ENCODE measurements at regions not wholly inside any gene's neighbourhood (a gene's known extent, or its start where the extent isn't known, plus 50 kb on each side); places are given as distances from the start of the nearest gene placed in this dataset.
A peak's percentile ranks its signal among the peaks of the same experiment; 100 is the strongest.
"Not testable (repeated sequence)": the region's sequence is repeated elsewhere in the genome, so short reads cannot be mapped to it uniquely, and the experiment has no call there.

DNA sequence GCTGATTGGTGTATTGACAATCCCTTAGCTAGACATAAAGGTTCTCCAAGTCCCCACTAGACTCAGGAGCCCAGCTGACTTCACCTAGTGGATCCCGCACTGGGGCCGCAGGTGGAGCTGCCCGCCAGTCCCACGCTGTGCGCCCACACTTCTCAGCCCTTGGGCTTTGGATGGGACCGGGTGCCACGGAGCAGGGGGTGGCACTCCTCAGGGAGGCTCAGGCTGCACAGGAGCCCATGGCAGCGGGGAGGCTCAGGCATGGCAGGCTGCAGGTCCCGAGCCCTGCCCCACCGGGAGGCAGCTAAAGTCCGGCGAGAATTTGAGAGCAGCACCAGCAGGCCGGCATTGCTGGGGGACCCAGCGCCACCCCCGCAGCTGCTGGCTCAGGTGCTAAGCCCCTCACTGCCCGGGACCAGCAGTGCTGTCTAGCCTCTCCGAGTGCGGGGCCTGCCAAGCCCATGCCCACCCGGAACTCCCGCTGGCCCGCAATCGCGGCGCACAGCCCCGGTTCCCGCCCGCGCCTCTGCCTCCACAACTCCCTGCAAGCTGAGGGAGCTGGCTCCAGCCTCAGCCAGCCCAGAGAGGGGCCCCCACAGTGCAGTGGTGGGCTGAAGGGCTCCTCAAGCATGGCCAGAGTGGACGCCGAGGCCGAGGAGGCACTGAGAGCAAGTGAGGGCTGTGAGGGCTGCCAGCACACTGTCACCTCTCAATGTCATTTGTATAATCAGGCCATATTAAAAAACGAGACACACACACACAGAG, 437.2 kb downstream of the CSNK1G3 start:
- no peak for DNase-seq (ENCODE audit: low read depth)

DNA sequence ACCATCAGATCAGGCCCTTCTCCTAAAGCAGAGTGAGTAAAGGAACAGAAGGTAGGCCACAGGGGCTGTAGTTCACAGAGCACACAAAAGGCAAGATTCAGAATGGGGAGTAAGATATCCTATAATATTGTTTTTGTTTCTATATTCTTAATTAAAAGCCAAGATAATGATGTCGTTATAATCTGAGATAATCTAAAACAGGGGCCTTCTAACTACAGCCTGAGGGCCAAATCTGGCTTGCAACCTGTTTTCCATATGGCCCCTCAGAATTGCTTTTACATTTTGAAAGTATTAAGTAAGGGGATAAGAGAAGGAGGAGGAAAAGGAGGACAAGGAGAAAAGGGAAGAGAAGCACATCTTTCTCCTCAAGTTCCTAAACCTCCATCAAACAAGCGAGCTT, 435.8 kb downstream of the CSNK1G3 start:
- no peak for DNase-seq (ENCODE audit: low read depth)

DNA sequence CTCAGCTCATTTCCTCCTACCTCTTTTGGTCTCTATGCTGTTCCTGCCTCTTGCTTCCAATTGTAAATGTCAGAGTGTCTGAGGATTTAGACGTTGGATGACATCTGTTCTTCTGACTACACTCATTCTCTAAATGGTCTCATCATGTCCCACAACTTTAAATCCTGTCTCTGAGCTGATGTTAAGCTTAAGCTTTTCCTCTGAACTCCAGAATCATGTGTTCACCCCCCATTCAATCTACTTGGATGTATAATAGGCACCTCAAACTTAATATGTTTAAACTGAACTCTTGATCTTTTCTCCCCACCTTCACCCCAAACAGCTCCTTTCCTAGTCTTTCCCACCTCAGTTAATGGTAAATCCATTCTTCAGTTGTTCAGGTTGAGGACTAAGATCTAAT, 433.6 kb downstream of the CSNK1G3 start:
- DNase-seq (ENCODE audit: low read depth) = no peak

GRCh38 chr5:123943151-123943550, 431.2 kb downstream of the CSNK1G3 start:
- DNase-seq (ENCODE audit: low read depth) = peak; percentile 75

DNA sequence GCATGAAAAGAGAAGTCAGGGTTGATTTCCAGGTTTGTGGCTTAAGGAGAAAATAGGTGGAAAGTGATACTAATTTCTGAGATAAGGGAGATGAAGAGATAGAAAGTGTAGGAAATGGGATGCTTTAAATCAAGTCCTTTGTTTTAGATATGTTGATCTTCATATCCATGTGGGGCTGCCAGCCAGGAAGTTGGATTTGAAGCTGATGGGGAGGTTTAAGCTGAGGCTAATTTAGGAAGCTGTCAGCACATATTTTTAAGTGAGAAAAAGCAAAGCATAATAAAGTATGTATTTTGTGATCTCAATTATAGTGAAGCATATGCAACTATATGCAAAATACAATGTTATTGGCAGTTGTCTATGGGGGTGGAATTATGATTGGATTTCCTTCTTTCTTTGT, 428.4 kb downstream of the CSNK1G3 start:
- DNase-seq (ENCODE audit: low read depth) = no peak

GRCh38 chr5:123937230-123937629, 425.3 kb downstream of the CSNK1G3 start:
- DNase-seq (ENCODE audit: low read depth) = peak; percentile 65

GRCh38 chr5:123936548-123936947, 424.6 kb downstream of the CSNK1G3 start:
- peak; percentile 14 for DNase-seq (ENCODE audit: low read depth)

DNA sequence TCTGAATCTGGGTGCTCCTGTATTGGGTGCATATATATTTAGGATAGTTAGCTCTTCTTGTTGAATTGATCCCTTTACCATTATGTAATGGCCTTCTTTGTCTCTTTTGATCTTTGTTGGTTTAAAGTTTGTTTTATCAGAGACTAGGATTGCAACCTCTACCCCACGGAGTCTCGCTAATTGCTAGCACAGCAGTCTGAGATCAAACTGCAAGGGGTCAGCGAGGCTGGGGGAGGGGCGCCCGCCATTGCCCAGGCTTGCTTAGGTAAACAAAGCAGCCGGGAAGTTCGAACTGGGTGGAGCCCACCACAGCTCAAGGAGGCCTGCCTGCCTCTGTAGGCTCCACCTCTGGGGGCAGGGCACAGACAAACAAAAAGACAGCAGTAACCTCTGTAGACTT, 421.8 kb downstream of the CSNK1G3 start:
- not testable (repeated sequence) for DNase-seq (ENCODE audit: low read depth)

GRCh38 chr5:123929055-123929474, 417.1 kb downstream of the CSNK1G3 start:
- DNase-seq (ENCODE audit: low read depth) = no peak

- no peak for DNase-seq (ENCODE audit: low read depth)
These were observed 416.4 kb downstream of the CSNK1G3 start for GRCh38 chr5:123928401-123928800.

DNA sequence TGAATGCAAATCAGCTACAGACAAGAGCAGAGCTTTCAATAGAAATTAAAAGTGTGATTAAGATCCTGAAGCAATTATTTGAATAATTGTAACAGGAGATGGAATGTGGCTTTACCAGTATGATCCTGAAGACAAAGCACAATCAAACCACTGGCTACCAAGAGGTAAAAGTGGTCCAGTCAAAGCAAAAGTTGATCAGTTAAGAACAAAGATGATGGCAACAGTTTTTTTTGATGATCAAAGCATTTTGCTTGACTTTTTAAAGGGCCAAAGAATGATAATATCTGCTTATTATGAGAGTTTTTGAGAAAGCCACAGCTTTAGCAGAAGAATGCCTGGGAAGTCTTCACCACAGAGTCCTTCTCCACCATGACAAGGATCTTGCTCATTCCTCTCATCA, 409.2 kb downstream of the CSNK1G3 start:
- DNase-seq (ENCODE audit: low read depth) = no peak

DNA sequence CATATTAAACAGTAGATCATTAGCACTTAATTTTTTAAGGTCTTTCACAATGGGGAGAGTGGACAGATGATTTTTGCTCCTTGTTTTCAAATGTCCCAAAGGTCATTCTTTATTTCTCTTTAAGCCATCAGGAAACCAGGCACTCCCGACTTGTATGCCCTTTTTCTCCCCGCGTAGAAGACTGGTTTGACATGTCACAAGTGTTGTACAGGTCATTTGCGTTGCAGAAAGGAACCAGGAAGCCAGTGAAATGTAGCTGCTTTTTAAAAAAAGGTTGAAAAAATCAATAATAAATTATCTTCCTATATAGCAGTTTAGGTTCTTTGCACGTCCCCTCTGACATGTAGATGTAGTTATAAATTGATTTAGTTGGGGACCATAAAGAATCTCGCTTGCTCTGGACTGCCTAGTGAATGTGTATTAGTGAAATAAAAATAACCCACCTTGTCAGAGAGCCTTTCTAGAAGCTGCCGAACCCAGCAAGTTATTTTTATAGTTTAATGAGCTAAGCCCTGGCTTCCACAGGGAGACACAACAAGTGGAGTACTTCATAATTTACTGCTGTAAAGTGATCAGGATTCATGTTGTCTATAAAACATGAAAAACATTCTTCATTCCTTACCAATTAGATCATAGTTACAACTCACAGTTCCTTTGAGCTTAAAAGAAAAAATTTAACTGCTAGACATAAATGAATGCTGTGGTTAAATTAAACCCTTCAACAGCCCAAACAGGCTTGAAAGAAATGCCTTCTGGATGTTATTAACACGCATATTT, 404.6 kb downstream of the CSNK1G3 start:
- peak; percentile 84 for DNase-seq (ENCODE audit: low read depth)

- no peak for DNase-seq (ENCODE audit: low read depth)
These were observed 402.4 kb downstream of the CSNK1G3 start for GRCh38 chr5:123914333-123914732.

GRCh38 chr5:123907349-123907748, 395.4 kb downstream of the CSNK1G3 start:
- no peak for DNase-seq (ENCODE audit: low read depth)

- no peak for DNase-seq (ENCODE audit: low read depth)
These were observed 394.8 kb downstream of the CSNK1G3 start for GRCh38 chr5:123906698-123907295.

GRCh38 chr5:123885081-123885480, 373.1 kb downstream of the CSNK1G3 start:
- no peak for DNase-seq (ENCODE audit: low read depth)

DNA sequence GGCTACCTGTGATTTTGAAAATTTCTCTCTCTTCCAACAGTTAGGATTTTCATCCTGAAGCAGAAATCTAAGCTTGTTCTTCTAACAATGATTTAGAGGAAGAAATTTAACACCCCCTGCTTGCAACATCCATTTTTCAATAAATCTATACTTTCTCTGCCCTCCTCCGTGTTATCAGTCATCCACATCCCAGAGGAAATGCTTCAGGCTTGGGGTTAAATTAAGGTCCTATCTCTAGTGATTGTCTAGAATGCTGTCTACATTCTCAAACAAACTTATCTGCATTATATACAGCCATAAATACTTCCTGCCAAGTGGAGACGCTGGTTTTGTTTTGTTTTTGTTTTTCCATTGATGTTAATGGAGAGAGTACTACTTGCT, 371.0 kb downstream of the CSNK1G3 start:
- DNase-seq (ENCODE audit: low read depth) = peak; percentile 79

DNA sequence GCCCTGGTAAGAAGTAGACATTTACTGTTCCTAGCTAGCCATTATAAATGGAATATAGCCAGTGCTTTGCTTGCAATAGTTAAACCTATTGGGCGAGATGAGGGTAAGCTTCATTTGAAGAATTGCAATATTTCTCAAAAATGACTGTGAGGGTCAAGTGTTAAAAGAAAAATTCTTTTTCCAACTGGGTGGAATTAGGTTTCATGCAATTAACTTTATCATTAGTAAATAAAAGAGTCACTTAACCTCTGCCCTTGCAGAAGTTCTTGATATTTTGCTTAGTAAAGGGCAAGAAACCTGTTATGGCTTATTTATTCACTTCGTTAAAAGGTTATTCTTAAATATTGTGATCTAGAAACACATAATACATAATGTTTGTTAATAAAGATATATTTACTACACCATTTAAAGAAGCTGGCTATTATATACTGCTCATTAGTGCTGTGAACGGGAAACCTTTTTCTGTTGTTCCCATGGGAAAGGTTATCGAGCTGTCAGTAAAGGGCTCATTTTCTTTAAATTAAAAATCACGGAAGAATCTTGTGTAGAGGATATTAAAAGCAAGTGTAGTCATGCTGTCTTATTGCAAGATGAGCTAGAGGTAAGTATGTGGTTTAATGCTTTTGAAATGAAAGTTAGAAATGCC, 370.5 kb downstream of the CSNK1G3 start:
- no peak for DNase-seq (ENCODE audit: low read depth)

- DNase-seq (ENCODE audit: low read depth) = peak; percentile 58
These were observed 369.8 kb downstream of the CSNK1G3 start for GRCh38 chr5:123881759-123882244.

DNA sequence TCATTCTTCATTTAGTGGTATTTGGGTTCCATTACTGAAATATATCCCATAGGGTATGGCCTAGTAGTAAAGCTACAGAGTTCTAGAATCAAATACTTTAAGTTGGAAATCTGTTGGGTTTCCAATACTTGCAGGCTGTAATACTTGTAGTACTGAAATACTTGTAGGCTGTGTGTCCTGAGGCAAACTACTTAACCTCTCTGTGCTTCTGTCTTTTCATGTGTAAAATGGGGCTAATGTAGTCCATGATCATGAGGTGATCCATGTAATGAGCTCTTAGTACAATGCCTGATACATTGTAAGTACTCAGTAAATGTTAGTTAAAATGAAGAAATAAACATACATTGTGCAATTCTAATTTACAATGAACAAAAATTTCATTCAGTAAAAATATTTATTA, 368.9 kb downstream of the CSNK1G3 start:
- DNase-seq (ENCODE audit: low read depth) = no peak

- no peak for DNase-seq (ENCODE audit: low read depth)
These were observed 367.1 kb downstream of the CSNK1G3 start for GRCh38 chr5:123879071-123879470.

- no peak for DNase-seq (ENCODE audit: low read depth)
These were observed 364.4 kb downstream of the CSNK1G3 start for GRCh38 chr5:123876276-123876790.

All from amniotic epithelial cell (primary cell).